NCI-H345 treated with DMSO at 0.1 percent for 48 hours (cell line): ENCODE measurements at regions not wholly inside any gene's neighbourhood (a gene's known extent, or its start where the extent isn't known, plus 50 kb on each side); places are given as distances from the start of the nearest gene placed in this dataset.

Experiments
- DNase-seq: peaks from one replicate; lab custom pipeline; 2025; ENCODE audit not compliant: unreplicated experiment; lab: John Stamatoyannopoulos, UW

GRCh38 chr6:93799226-93799625, 379.9 kb upstream of the EPHA7 start:
- no peak for DNase-seq

GRCh38 chr6:93794166-93794565, 374.8 kb upstream of the EPHA7 start:
- no peak for DNase-seq

GRCh38 chr6:93792746-93793145, 373.4 kb upstream of the EPHA7 start:
- no peak for DNase-seq

GRCh38 chr6:93790981-93791380, 371.6 kb upstream of the EPHA7 start:
- DNase-seq = no peak

DNA sequence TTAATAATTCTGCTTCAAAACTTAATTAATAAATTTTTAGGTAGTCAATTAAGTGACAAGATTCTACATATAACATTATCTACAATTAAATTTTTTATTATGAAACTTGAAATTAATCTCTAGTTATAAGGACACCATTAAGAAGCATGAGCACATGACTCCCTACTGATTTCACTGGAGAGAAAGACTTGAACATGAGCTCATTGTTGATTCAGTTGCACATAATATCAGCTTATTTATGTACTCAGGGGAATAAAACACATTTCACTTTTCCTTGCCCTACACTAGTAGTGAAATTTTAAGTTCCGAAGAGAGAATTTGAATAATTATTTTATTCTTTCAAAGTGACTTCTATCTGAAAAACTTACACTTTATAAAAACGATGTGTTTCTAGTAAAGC, 370.2 kb upstream of the EPHA7 start:
- no peak for DNase-seq

DNA sequence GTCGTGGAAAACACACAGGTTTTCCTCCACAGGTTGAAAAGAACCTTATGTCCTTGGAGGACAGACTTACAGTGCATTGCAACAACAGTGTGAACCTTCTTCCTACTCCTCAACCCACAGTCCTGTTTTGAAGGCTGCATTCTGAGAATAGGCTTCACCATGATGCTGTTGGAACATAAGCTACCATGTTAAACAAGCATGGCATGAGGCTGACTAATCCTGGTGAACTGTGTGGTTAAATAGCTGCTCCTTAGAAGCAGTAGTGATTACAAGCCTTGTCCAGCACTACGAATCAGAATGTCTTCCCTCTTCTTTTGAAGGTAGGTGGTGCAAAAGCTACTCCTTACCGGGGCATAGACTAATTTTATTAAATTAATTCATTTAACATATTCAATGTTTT, 368.5 kb upstream of the EPHA7 start:
- no peak for DNase-seq

DNA sequence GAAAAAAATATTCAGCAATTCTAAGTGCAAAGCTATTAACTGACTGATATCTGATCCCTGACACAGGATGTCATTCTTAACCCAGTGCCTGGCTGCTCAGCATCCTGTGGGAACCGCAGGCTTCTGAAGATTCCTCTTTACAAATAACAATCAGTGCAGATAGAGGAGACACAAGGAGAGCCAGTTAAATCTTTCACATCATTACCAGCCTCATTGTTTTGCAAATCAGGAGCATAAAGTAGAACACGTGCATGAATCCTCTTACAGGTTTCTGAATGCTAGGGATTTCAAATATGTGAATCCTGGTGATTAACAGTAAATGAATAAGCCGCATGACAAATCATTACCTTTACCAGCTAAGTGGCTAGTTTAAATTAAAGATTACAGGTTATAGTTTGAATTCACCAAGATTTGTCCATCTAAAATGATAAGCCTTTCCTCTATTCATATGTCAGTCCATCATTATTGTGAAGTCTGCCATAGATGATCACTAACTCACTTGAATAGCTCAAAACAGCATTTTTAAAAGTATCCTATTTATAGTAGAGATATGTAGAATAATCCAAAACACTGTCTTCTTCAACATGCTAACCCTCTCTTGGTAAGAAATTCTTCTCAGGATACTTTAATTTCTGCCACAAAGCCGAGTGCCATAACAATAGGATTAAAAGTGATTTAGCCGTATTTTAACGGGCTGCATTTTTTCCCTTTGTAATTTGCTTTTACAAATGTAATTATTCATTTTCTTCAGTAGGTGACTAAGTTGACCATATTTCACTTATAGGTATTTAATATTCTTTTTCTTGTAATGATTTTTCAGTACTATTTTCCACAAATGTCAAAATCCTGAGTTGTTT, 367.3 kb upstream of the EPHA7 start:
- DNase-seq = no peak

- DNase-seq = no peak
Measured at GRCh38 chr6:93785694-93786030, 366.3 kb upstream of the EPHA7 start.

- DNase-seq = no peak
Measured at GRCh38 chr6:93784794-93785693, 365.7 kb upstream of the EPHA7 start.

DNA sequence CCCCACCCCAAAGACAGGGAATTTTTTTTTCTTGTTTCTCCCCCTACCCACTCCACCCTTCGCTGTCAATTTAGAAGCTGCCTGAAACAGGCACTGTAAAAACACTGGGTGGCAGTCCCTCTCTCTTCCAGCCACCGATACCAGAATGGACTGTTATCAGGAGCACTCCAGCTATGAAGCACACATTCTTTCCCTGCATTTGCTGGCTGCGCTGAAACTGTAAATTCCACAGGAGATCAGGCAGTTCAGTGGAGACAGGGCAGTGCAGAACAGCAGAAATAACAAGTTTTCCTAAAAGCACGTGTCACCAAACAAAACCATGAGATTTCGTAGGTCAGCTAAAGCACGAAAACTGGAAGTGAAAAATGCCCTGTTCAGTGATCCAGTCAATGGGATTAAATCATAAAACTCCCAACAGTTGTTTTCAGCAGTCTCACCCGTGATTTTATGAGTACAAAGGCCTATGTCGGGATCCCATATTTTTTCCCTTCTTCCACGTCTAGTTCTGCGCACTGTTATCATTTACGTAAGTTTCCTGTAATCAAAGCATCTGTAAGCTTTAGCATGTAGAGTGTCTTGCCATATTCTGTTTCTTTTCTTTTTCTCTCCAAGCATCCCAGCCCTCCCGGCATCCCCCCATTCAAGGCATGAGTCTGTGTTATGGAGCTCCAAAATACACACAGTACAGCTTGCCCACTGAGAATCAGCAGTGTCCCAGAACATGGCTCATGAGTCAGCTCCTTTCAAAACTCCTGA, 359.9 kb upstream of the EPHA7 start:
- DNase-seq = no peak

DNA sequence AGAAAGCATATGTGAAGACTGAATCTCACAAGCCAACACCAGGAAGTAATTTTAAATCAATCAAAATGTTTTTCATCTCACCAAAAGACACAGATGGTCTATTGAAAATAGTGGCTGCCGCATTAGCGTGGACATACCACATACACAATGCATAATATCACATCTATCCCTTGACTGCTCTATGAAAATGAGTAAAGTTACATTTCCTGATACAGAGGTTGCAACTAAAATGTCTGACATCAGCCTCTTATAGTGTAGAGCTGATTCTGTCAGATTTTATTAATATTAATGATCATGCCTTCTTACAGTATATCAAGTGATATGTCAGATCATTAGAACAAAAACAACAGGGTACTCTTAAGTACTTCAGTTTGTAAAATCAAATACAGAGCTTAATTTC, 339.8 kb upstream of the EPHA7 start:
- no peak for DNase-seq

GRCh38 chr6:93751969-93752368, 332.6 kb upstream of the EPHA7 start:
- no peak for DNase-seq

DNA sequence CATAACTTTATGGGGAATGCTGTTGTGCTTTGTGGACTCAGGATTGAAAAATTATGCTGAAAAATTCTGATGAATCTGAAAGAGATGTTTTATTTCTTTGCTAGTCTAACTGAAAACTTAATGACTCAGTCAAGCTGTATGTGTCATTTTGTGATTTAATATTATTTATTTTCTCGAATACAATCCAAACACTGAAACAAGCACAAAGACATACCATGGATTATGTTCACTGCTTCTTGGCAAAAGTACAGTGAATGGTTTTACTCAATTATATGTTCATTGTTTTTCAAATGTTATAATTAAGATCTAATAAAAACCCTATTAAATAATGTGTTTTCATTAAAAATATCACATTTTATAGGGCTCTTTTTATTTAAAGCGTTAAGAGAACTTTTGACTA, 330.6 kb upstream of the EPHA7 start:
- DNase-seq = no peak

DNA sequence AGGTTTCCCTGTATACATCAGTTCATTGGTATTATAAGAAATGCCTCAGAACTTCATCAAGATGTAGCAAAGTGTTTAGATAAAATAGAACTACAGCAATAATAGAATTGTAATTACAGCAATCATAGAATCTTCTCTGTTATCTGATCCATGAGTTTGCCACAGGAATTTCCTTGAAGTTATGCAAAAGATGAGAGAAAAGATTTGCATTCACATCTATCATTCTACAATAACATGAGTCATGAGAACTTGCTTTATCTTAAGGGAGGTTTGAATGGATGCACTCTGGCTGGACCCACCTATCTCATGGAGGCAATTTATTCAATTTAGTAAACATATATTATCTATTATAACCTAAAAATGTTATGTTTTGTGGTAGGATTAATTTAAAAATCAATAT, 329.8 kb upstream of the EPHA7 start:
- DNase-seq = no peak

DNA sequence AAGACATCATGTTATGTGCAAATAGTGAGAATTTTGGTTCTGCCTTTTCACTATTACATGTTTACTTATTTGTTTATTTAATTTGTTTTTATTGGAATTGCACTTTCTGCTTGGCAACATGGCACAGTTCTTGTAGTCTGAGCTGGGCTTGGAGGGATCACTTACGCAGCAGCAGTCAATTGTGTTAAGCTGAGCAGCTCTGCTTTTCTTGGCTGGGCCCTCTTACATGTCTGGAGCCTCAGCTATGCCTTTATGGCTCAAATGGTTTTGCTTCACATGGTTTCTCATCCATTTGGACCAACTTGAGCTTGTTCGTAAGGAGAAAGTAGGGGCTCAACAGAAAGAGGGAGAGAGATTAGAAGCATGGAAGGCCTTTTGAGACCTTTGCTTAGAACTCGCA, 327.5 kb upstream of the EPHA7 start:
- DNase-seq = no peak

DNA sequence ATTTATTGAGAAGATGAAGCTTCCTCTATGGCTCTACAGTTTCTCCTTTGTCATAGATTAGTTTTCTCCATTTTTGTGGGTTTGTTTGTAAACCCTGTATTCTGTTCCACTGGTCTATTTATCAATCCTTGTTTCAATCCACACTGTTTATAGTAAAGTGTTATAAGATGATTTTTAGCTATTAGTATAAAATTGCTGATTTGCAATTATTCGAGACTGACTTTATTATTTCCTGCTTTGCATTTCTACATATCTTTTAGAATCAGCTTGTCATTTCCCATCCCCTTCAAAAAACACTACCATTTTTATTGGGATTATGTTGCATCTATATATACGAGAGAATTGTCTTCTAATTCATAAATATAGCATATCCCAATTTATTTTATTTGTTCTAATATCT, 325.9 kb upstream of the EPHA7 start:
- DNase-seq = no peak

DNA sequence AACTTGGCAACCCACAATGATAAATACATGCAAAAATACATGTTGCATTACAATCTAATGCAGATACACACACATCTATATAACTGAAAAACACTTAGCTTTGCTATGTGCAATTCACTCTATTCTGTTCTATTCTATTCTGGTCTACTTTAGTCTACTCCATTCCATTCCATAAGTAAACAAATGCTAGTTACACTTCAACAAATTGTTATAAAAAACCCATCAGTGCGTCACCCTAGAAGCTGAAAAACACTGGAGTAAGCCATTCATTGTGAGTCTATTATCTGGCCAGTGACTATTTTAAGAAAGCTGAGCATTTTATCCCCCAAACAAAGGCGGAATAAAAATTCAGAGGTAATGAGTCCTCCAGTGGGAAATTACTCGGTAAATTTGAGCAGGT, 315.7 kb upstream of the EPHA7 start:
- DNase-seq = peak; percentile 90

- DNase-seq = no peak
Measured at GRCh38 chr6:93731306-93731705, 311.9 kb upstream of the EPHA7 start.

GRCh38 chr6:93728150-93728549, 308.8 kb upstream of the EPHA7 start:
- no peak for DNase-seq

- no peak for DNase-seq
Measured at GRCh38 chr6:93727447-93727846, 308.1 kb upstream of the EPHA7 start.

- DNase-seq = peak; percentile 58
Measured at GRCh38 chr6:93721386-93722048, 302.2 kb upstream of the EPHA7 start.
